Neural cell (in vitro differentiated cells): ENCODE measurements at regions not wholly inside any gene's neighbourhood (a gene's known extent, or its start where the extent isn't known, plus 50 kb on each side); places are given as distances from the start of the nearest gene placed in this dataset.

Experiments used
- H2AFZ ChIP-seq: fragments of 200-600, 300-800 bp; sonication (generic), shearing (Covaris generic); 2 replicates; pipeline ENCODE4 v1.6.0; 2014; ENCODE audit warnings: low read depth, mild to moderate bottlenecking, antibody characterized with exemption, low read length, moderate library complexity
- H3F3A ChIP-seq: fragments of 200-600 bp; shearing (Covaris generic); 2 replicates; pipeline ENCODE4 v1.6.1; 2016; ENCODE audit warnings: mild to moderate bottlenecking, moderate library complexity, mixed read lengths, antibody characterized with exemption, low read length; ENCODE audit not compliant: insufficient read depth, poor library complexity, severe bottlenecking
- H3K27ac ChIP-seq: fragments of 200-600, 300-800 bp; sonication (generic), shearing (Covaris generic); 2 replicates; pipeline ENCODE4 v1.5.1; 2014; ENCODE audit warnings: mild to moderate bottlenecking, low read length, moderate library complexity
- H3K27me3 ChIP-seq: fragments of 300-800, 200-600 bp; sonication (generic), shearing (Covaris generic); 2 replicates; pipeline ENCODE4 v1.6.0; 2014; ENCODE audit warnings: mild to moderate bottlenecking, low read depth, low read length, moderate library complexity; ENCODE audit not compliant: insufficient read depth
- H3K36me3 ChIP-seq: fragments of 300-800, 200-600 bp; sonication (generic), shearing (Covaris generic); 2 replicates; pipeline ENCODE4 v1.5.1; 2014; ENCODE audit warnings: mild to moderate bottlenecking, antibody characterized with exemption, low read length, moderate library complexity; ENCODE audit not compliant: insufficient read depth
- H3K4me2 ChIP-seq: fragments of 300-800, 200-600 bp; sonication (generic), shearing (Covaris generic); 2 replicates; pipeline ENCODE4 v1.6.0; 2014; ENCODE audit warnings: mild to moderate bottlenecking, low read length
- H3K4me3 ChIP-seq: fragments of 300-800, 200-600 bp; sonication (generic), shearing (Covaris generic); 2 replicates; pipeline ENCODE4 v1.5.1; 2014; ENCODE audit warnings: mild to moderate bottlenecking, low read length, moderate library complexity
- H3K79me2 ChIP-seq: fragments of 200-600 bp; shearing (Covaris generic); replicated peaks from 2 replicates; pipeline ENCODE4 v1.6.0; 2014; ENCODE audit warnings: mild to moderate bottlenecking, low read length, moderate library complexity; ENCODE audit not compliant: insufficient read depth
- H3K9ac ChIP-seq: fragments of 300-800, 200-600 bp; sonication (generic), shearing (Covaris generic); 2 replicates; pipeline ENCODE4 v1.6.1; 2016; ENCODE audit warnings: mild to moderate bottlenecking, low read length, mixed read lengths
- H3K9me2 ChIP-seq: fragments of 200-600 bp; shearing (Covaris generic); 2 replicates; pipeline ENCODE4 v1.6.1; 2016; ENCODE audit warnings: mild to moderate bottlenecking, low read length, mixed read lengths; ENCODE audit not compliant: insufficient read depth
- H3K9me3 ChIP-seq: fragments of 200-600, 300-800 bp; sonication (generic), shearing (Covaris generic); 2 replicates; pipeline ENCODE4 v1.6.1; 2016; ENCODE audit warnings: mild to moderate bottlenecking, mixed run types, low read length, moderate library complexity, mixed read lengths
- H4K20me1 ChIP-seq: fragments of 200-600 bp; shearing (Covaris generic); 2 replicates; pipeline ENCODE4 v1.6.1; 2016; ENCODE audit warnings: mild to moderate bottlenecking, mixed run types; ENCODE audit not compliant: insufficient read depth
- CTCF ChIP-seq: fragments of 450-650 bp; IDR thresholded peaks from 2 replicates; pipeline ENCODE4 v1.5.1; 2014; ENCODE audit warnings: antibody characterized with exemption, mild to moderate bottlenecking, moderate library complexity; ENCODE audit not compliant: poor library complexity, severe bottlenecking
- EP300 ChIP-seq: fragments of 450-650 bp; conservative IDR thresholded peaks from 2 replicates; pipeline ENCODE4 v1.6.1; 2014; ENCODE audit warnings: antibody characterized with exemption, mild to moderate bottlenecking, moderate library complexity; ENCODE audit not compliant: poor library complexity, severe bottlenecking
- EZH2 ChIP-seq: fragments of 200-600, 300-800 bp; shearing (Covaris generic), sonication (generic); IDR thresholded peaks from 2 replicates; pipeline ENCODE4 v1.6.1; 2014; ENCODE audit warnings: antibody characterized with exemption, low read length, borderline replicate concordance, mild to moderate bottlenecking; ENCODE audit not compliant: insufficient read depth, poor library complexity, severe bottlenecking
- MXI1 ChIP-seq: fragments of 450-650 bp; conservative IDR thresholded peaks from 2 replicates; pipeline ENCODE4 v1.6.1; 2014; ENCODE audit warnings: antibody characterized with exemption, mild to moderate bottlenecking; ENCODE audit not compliant: poor library complexity, severe bottlenecking
- POLR2AphosphoS5 ChIP-seq: IDR thresholded peaks from 2 replicates; pipeline ENCODE4 v1.6.1; 2012
- RAD21 ChIP-seq: fragments of 450-650 bp; conservative IDR thresholded peaks from 2 replicates; pipeline ENCODE4 v1.6.1; 2014; ENCODE audit warnings: antibody characterized with exemption, mild to moderate bottlenecking, moderate library complexity
- REST ChIP-seq: IDR thresholded peaks from 2 replicates; pipeline ENCODE4 v1.6.1; 2012; ENCODE audit warnings: borderline replicate concordance
- SMC3 ChIP-seq: fragments of 450-650 bp; conservative IDR thresholded peaks from 2 replicates; pipeline ENCODE4 v1.6.1; 2014; ENCODE audit warnings: antibody characterized with exemption, mild to moderate bottlenecking, moderate library complexity; ENCODE audit not compliant: poor library complexity
- TAF1 ChIP-seq: IDR thresholded peaks from 2 replicates; pipeline ENCODE4 v1.6.1; 2012; ENCODE audit warnings: low read depth

GRCh38 chr13:97758317-97758716 lies 195.2 kb upstream of the IPO5 start:
- Histone ChIP-seq H3K4me3 (no peak overlapping the region), H3K79me2 (no peaks in the 10 kb centered on the region), H3K36me3 (no peaks in the 10 kb centered on the region), H3K9me3 (no peaks in the 10 kb centered on the region), H3K27ac (no peak overlapping the region), H4K20me1 (no peaks in the 10 kb centered on the region), H2AFZ (no peak overlapping the region), H3F3A (no peaks in the 10 kb centered on the region), H3K27me3 (no peaks in the 10 kb centered on the region), H3K9ac (no peak overlapping the region), H3K9me2 (no peaks in the 10 kb centered on the region), H3K4me2 (no peak overlapping the region)
- no peak for TF ChIP-seq MXI1
- no peak for TF ChIP-seq RAD21
- TF ChIP-seq POLR2AphosphoS5: no peak
- no peak for TF ChIP-seq EP300
- TF ChIP-seq TAF1: no peak
- TF ChIP-seq EZH2: no peak
- TF ChIP-seq REST: no peak
- TF ChIP-seq CTCF: no peak
- no peak for TF ChIP-seq SMC3

GRCh38 chr13:97761796-97762540 lies 191.5 kb upstream of the IPO5 start:
- TF ChIP-seq MXI1: no peak
- no peak for TF ChIP-seq SMC3
- TF ChIP-seq TAF1: no peak
- TF ChIP-seq EZH2: no peak
- TF ChIP-seq RAD21: no peak
- no peak for TF ChIP-seq EP300
- TF ChIP-seq POLR2AphosphoS5: no peak
- TF ChIP-seq REST: no peak
- TF ChIP-seq CTCF: no peak
- Histone ChIP-seq H3K4me3 (no peak overlapping the region), H4K20me1 (no peaks in the 10 kb centered on the region), H3K27me3 (no peaks in the 10 kb centered on the region), H3K4me2 (no peak overlapping the region), H3K79me2 (no peaks in the 10 kb centered on the region), H2AFZ (no peak overlapping the region), H3K9me2 (no peaks in the 10 kb centered on the region), H3K9me3 (no peaks in the 10 kb centered on the region), H3K9ac (no peak overlapping the region), H3K36me3 (no peaks in the 10 kb centered on the region), H3K27ac (no peak overlapping the region), H3F3A (no peaks in the 10 kb centered on the region)
